GM12865 (cell line): ENCODE measurements at regions not wholly inside any gene's neighbourhood (a gene's known extent, or its start where the extent isn't known, plus 50 kb on each side); places are given as distances from the start of the nearest gene placed in this dataset.

Source experiments
- DNase-seq: peaks from one replicate; pipeline ENCODE4 v3.0.0; 2010; ENCODE audit warnings: low read depth
- H3K4me3 ChIP-seq: 2 replicates; pipeline ENCODE4 v1.5.1; 2011; ENCODE audit warnings: mild to moderate bottlenecking, low read depth, low read length, control low read depth
- TF ChIP-seq, protein P1 (sequence below): IDR thresholded peaks from 2 replicates; pipeline ENCODE4 v1.5.1; 2011; ENCODE audit warnings: low read length, control low read depth, low read depth, inconsistent platforms; ENCODE audit not compliant: insufficient read depth; ENCODE audit errors: missing control alignments

DNA sequence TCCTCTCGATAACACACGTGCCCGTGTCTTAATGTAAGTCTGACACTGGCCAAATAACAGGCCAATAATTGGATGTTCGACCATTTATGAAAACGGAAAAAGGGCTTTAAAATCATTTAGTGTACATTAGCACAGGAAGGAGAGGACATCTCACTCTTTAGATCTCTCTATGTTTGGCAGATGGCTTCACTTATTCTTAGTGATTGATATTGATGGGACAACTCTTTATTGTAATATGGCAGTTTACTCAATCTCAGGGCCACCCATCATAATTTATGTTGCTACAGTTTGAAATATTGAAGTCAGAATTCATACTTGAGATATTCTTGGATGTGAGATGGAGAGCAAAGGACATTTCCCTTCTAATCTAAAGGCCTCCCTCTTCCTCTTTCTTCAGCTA lies 430.7 kb upstream of the ARGLU1 start:
- DNase-seq = no peak
- no peak overlapping the region for H3K4me3 ChIP-seq
- TF ChIP-seq, protein P1, sequence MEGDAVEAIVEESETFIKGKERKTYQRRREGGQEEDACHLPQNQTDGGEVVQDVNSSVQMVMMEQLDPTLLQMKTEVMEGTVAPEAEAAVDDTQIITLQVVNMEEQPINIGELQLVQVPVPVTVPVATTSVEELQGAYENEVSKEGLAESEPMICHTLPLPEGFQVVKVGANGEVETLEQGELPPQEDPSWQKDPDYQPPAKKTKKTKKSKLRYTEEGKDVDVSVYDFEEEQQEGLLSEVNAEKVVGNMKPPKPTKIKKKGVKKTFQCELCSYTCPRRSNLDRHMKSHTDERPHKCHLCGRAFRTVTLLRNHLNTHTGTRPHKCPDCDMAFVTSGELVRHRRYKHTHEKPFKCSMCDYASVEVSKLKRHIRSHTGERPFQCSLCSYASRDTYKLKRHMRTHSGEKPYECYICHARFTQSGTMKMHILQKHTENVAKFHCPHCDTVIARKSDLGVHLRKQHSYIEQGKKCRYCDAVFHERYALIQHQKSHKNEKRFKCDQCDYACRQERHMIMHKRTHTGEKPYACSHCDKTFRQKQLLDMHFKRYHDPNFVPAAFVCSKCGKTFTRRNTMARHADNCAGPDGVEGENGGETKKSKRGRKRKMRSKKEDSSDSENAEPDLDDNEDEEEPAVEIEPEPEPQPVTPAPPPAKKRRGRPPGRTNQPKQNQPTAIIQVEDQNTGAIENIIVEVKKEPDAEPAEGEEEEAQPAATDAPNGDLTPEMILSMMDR = no peak

DNA sequence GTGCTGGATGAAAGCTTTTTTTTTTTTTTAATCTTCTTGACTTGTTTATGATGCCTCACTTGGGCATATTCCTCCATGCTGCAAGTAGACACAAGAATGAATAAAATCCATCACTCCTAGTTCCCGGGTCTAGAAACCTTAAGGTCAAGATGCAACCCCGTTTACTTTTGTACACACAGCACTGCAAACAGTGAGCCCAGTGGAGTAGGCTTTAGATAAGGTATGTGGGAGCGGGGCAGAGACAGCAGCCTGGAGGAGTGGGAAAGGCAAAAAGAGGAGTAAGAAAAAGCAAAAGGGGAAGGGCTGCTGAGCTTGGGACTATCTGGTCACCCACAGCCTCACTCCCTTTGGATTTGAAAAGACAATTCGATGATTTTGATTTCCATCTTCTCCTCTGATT lies 429.8 kb upstream of the ARGLU1 start:
- H3K4me3 ChIP-seq = no peak overlapping the region
- no peak for DNase-seq
- TF ChIP-seq, protein P1 = no peak

DNA sequence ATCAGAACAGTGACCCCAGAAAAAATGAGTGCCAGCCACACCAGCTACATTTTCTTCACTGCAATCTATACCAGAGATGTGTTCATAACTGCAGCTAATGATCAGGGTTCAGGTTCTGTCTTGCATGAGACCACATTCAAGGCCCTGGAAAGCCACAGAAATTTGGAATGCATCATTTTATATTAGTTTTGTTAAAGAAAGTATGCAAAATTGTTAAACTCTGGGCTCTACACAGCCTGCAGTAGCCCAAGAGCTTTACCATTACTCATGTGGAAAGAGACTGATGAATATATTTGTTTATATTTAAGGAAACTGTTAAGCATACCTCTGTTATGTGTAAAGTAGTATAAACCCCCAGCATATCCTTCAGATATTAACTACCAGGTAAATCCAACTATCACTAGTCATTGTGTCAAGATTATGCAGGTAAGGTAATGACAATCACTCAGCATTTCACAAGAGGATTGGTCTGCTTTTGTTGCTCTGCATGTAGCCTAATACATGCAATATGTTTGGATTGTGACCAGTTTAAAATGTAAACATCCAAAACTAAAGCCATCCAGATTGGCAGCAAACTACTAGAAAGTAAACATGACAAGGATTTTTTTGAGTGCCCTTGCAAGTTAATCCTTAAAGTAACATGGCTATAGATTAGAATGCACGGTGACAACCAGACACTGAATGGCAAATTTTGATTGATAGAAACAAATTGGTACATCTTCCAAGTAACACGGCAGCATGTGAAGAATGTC lies 429.1 kb upstream of the ARGLU1 start:
- DNase-seq = no peak
- no peak overlapping the region for H3K4me3 ChIP-seq
- TF ChIP-seq, protein P1 = no peak

DNA sequence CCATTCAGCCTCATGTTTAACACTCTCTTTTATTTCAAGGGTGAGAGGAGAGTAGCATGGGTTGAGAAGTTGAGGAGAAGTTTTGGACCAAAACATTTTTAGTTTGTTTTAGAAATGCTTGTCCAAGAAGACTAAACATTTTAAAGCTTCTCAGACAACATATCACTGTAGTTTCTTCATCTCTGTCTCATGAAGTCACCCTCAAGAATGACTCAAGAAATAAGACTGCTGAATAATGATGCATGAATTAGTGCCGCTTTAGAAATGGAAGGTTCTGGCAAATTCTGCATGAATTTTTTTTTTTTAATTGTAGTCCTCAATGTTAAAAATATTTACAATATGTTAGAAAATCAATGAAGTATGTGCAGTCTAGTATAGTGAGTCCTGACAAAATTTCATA lies 422.7 kb upstream of the ARGLU1 start:
- DNase-seq = no peak
- H3K4me3 ChIP-seq = no peak overlapping the region
- TF ChIP-seq, protein P1 = no peak

DNA sequence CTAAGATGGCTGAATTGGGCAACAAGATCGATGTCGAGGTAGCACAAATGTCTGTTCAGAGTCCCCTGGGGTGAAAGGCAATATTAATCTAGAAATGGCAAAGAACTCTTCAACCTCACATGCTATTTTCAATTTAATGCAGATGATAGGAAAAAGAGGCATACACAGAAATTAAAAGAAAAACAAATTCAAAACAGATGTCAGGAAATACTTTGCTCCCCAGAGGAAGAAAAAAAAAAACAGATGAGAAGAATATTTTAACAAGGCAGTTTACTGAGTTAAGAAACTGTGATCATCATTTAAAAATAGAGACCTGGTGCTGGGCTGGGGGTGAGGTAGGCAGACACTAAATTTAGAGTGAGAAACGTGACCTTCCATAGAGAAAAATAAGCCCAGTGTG lies 421.9 kb upstream of the ARGLU1 start:
- no peak overlapping the region for H3K4me3 ChIP-seq
- DNase-seq = no peak
- TF ChIP-seq, protein P1 = no peak

DNA sequence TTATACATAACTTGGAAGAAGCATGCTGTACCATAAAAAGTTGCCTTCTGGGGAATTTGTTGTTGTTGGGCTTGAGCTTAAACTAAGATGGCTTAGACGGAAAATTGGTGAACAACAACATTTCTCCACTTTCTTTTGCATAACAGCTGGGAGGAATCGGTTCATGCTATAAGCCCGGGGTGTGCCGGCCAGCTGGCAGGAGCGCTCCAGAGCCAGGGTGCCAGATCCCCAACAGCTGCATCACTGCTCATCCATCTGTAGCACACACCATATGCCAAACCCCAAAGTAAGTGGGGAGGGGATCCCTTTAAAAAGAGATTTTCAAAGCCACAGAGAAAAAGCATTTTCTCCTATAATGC lies 419.5 kb upstream of the ARGLU1 start:
- TF ChIP-seq, protein P1 = no peak
- DNase-seq = no peak
- no peak overlapping the region for H3K4me3 ChIP-seq

DNA sequence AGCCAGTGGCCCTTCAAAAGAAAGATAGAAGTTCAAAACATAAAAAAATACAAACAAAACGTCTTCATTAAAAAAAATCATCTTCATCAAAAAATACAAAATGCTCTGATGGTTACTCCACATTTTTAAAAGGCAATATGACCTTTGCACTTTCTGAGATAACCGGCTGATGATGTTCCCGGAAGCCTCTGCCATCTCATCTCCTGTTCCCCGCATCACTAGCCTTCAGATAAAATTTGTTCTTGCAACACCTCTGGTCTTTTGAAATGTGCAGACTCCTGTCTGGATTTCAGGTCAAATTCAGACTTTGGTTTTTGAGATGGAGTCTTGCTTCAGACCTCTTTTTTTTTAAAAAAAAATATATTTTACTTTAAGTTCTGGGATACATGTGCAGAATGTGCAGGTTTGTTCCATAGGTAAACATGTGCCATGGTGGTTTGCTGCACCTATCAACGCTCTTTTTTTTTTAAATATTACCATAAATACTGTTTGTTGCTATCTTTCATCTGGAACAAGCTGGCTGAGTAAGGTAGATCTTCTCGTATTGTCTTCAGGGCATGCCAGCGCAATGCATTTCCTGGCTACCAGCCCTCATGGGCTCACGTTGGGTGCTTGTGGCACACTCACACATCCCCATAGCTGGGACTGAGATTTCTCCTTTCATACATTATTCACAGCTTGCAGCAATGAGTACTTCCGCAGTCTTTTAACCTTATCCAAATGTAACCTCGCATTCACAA lies 418.9 kb upstream of the ARGLU1 start:
- TF ChIP-seq, protein P1 = no peak
- DNase-seq = no peak
- H3K4me3 ChIP-seq = no peak overlapping the region
